Endothelial cell of umbilical vein (primary cell): ENCODE measurements at regions not wholly inside any gene's neighbourhood (a gene's known extent, or its start where the extent isn't known, plus 50 kb on each side); places are given as distances from the start of the nearest gene placed in this dataset.
A peak's percentile ranks its signal among the peaks of the same experiment; 100 is the strongest.

ENCODE experiments used
- BruUV-seq: library from RNA; stranded (reverse); fragments of 400-500 nt; replicated peaks from 2 replicates; lab custom pipeline; 2021; lab: Mats Ljungman, UMichigan
- CTCF ChIA-PET: fragments of 300-600, 350-600 bp; sonication (Branson Sonifier 250); formaldehyde crosslinking; loops from one replicate; lab custom pipeline; 2021; ENCODE audit warnings: antibody characterized with exemption, inconsistent platforms; lab: Charles Lee
- POLR2A ChIA-PET: fragments of 300-600, 350-600 bp; sonication (Branson Sonifier 250); formaldehyde crosslinking; loops from one replicate; lab custom pipeline; 2021; ENCODE audit warnings: antibody characterized with exemption, inconsistent platforms; lab: Charles Lee
- DNase-seq: peaks from one replicate; pipeline ENCODE4 v3.0.0-alpha.2; 2011; ENCODE audit warnings: low read depth, low spot score
- FAIRE-seq: peaks from 2 replicates; lab custom pipeline; 2011; peaks lifted over from hg19 to GRCh38; lab: Jason Lieb, UNC
- H2AFZ ChIP-seq: 2 replicates; pipeline ENCODE4 v1.6.0; 2012; ENCODE audit warnings: low read depth, low read length, control low read depth, inconsistent platforms
- H3K27ac ChIP-seq: 2 replicates; pipeline ENCODE4 v1.5.1; 2011; ENCODE audit warnings: low read depth, mild to moderate bottlenecking, control low read depth, low read length, moderate library complexity; ENCODE audit not compliant: insufficient read depth
- H3K27me3 ChIP-seq, 2 experiments: 2 replicates each; pipeline versions ENCODE4 v1.6.0 to v1.6.1; 2011; ENCODE audit warnings: low read length in 2 of 2, mixed read lengths in 1 of 2; ENCODE audit not compliant: control insufficient read depth in 2 of 2, insufficient read depth in 2 of 2
- H3K36me3 ChIP-seq, 2 experiments: 2 replicates in 1 of 2; 3 replicates in 1 of 2; pipeline ENCODE4 v1.5.1; 2011; ENCODE audit warnings: low read length in 2 of 2, mild to moderate bottlenecking in 1 of 2, moderate library complexity in 1 of 2; ENCODE audit not compliant: control insufficient read depth in 2 of 2, insufficient read depth in 2 of 2; ENCODE audit errors: extremely low read depth in 1 of 2
- H3K4me1 ChIP-seq: 3 replicates; pipeline ENCODE4 v1.5.1; 2011; ENCODE audit warnings: mild to moderate bottlenecking, low read length; ENCODE audit not compliant: control insufficient read depth, insufficient read depth; ENCODE audit errors: extremely low read depth
- H3K4me2 ChIP-seq: 2 replicates; pipeline ENCODE4 v1.6.1; 2011; ENCODE audit warnings: low read length, control low read depth, mixed read lengths; ENCODE audit not compliant: insufficient read depth
- H3K4me3 ChIP-seq, 3 experiments: fragments of 200-600 bp in 1 of 3; sonication (generic), shearing (Covaris generic) in 1 of 3; replicated peaks in 1 of 3; 2 replicates each; pipeline ENCODE4 v1.5.1; 2011 to 2016; ENCODE audit warnings: control low read depth in 3 of 3, low read length in 3 of 3, mild to moderate bottlenecking in 2 of 3, inconsistent platforms in 1 of 3, low read depth in 1 of 3, moderate library complexity in 1 of 3; ENCODE audit not compliant: insufficient read depth in 1 of 3
- H3K79me2 ChIP-seq: 2 replicates; pipeline ENCODE4 v1.6.0; 2012; ENCODE audit warnings: low read length, inconsistent platforms; ENCODE audit not compliant: control insufficient read depth, insufficient read depth
- H3K9ac ChIP-seq: replicated peaks from 2 replicates; pipeline ENCODE3; 2011; ENCODE audit warnings: low read length, control low read depth; ENCODE audit not compliant: insufficient read depth; ENCODE audit errors: extremely low read depth
- H3K9me1 ChIP-seq: replicated peaks from 3 replicates; pipeline ENCODE4 v1.6.0; 2011; ENCODE audit warnings: mild to moderate bottlenecking, low read length; ENCODE audit not compliant: control insufficient read depth, insufficient read depth; ENCODE audit errors: extremely low read depth
- H3K9me3 ChIP-seq: replicated peaks from 2 replicates; pipeline ENCODE4 v1.5.1; 2012; ENCODE audit warnings: low read length, inconsistent platforms; ENCODE audit not compliant: control insufficient read depth, insufficient read depth
- H4K20me1 ChIP-seq: replicated peaks from 2 replicates; pipeline ENCODE3; 2011; ENCODE audit warnings: mild to moderate bottlenecking, low read length; ENCODE audit not compliant: control insufficient read depth, insufficient read depth; ENCODE audit errors: extremely low read depth
- EZH2 ChIP-seq: IDR thresholded peaks from 2 replicates; pipeline ENCODE4 v1.6.1; 2012; ENCODE audit warnings: borderline replicate concordance, low read depth, mild to moderate bottlenecking, moderate library complexity, low read length, inconsistent platforms; ENCODE audit not compliant: severe bottlenecking
- POLR2AphosphoS5 ChIP-seq: IDR thresholded peaks from 2 replicates; pipeline ENCODE4 v1.6.1; 2012; ENCODE audit warnings: low read depth, mild to moderate bottlenecking, control low read depth, low read length, moderate library complexity; ENCODE audit not compliant: insufficient read depth
- dilution Hi-C: fragments of 300-500 bp; cut with MboI; formaldehyde crosslinking; loops from one replicate; pipeline ENCODE4 v1.15.0; 2019; ENCODE audit warnings: low sequenced_read_pairs; ENCODE audit not compliant: extremely low pct_ligation_motif_present
- intact Hi-C: fragments of 100-400 bp; cut with micrococcal nuclease; formaldehyde crosslinking; loops from one replicate; pipeline ENCODE4 v1.10.0; 2022
- TF ChIP-seq, protein P1 (sequence below), 2 donors: IDR thresholded peaks; 1 replicate in 1 of 2; 2 replicates in 1 of 2; pipeline ENCODE4 v1.5.1; 2011; ENCODE audit warnings: low read length in 2 of 2, mild to moderate bottlenecking in 2 of 2, moderate library complexity in 2 of 2, control low read depth in 1 of 2, inconsistent platforms in 1 of 2, low read depth in 1 of 2; ENCODE audit not compliant: insufficient read depth in 1 of 2; ENCODE audit errors: extremely low read depth in 1 of 2

DNA sequence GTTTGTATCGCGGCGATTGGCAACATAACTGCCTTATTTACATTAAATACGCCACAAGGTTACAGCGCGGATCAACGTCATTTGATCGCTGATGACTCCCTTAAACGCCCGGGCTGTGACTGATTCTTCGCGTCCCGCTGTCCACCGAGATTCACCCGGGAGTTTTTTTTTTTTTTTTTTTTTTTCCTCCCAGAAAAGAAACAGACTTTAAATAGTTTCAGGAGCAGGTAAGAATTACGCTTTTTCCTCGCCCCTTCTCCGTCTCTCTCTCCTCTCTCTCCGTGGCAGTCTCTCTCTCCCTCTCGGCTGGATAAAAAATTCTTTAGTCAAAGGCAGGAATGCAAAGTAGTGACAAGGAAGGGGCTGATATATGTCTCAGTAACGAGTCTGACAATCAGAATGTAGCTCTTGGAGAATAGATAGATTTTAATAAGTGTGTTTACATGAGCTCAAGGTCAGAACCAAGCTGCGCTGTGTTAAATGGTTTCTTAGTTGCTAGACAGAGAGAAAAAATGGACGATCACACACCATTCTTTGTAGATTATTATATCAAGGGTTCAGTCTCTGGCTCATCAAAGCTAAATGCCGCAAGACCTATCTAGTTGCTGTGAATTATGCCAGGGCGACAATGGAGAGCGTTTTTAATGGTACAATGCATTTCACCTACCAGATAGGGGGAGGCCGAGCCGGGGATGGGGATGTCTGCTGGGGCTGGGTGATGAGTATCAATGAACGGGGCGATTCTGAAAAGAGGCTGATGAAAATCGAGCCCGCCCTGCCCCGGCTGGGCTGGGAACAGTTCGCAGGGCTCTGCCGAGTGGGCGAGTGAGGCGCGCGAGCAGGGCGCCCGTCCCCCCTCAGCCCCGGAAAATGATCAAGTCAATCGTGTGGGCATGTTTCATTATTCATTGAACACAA lies 147.2 kb upstream of the ZNF536 start:
- Histone ChIP-seq H3K9me1 (no peaks in the 10 kb centered on the region), H3K27ac (no peak overlapping the region), H4K20me1 (no peaks in the 10 kb centered on the region), H3K4me3 (no peak overlapping the region), H3K9ac (no peak overlapping the region), H3K79me2 (no peaks in the 10 kb centered on the region), H3K9me3 (no peaks in the 10 kb centered on the region), H3K36me3 (no peaks in the 10 kb centered on the region), H2AFZ (no peak overlapping the region), H3K27me3 (peaks cover 42 to 64% of the 10 kb centered on the region in 2 experiments), H3K4me2 (no peak overlapping the region), H3K4me1 (no peaks in the 10 kb centered on the region)
- CTCF ChIA-PET: no interaction called here
- no TSS peak for BruUV-seq
- FAIRE-seq: no peak
- TF ChIP-seq, protein P1, sequence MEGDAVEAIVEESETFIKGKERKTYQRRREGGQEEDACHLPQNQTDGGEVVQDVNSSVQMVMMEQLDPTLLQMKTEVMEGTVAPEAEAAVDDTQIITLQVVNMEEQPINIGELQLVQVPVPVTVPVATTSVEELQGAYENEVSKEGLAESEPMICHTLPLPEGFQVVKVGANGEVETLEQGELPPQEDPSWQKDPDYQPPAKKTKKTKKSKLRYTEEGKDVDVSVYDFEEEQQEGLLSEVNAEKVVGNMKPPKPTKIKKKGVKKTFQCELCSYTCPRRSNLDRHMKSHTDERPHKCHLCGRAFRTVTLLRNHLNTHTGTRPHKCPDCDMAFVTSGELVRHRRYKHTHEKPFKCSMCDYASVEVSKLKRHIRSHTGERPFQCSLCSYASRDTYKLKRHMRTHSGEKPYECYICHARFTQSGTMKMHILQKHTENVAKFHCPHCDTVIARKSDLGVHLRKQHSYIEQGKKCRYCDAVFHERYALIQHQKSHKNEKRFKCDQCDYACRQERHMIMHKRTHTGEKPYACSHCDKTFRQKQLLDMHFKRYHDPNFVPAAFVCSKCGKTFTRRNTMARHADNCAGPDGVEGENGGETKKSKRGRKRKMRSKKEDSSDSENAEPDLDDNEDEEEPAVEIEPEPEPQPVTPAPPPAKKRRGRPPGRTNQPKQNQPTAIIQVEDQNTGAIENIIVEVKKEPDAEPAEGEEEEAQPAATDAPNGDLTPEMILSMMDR (IDR thresholded peaks at IDR 0.05; ENCODE audit: extremely low read depth in 1 of 2, insufficient read depth in 1 of 2, low read depth in 1 of 2, low read length in 2 of 2): no peak
- TF ChIP-seq POLR2AphosphoS5: no peak
- TF ChIP-seq EZH2: peak; percentile 67
- dilution Hi-C loops: no loop called here
- POLR2A ChIA-PET: no interaction called here
- no peak for DNase-seq
- intact Hi-C loops: no loop called here
